ENCODE measurements at regions not wholly inside any gene's neighbourhood (a gene's known extent, or its start where the extent isn't known, plus 50 kb on each side); places are given as distances from the start of the nearest gene placed in this dataset.

DNA sequence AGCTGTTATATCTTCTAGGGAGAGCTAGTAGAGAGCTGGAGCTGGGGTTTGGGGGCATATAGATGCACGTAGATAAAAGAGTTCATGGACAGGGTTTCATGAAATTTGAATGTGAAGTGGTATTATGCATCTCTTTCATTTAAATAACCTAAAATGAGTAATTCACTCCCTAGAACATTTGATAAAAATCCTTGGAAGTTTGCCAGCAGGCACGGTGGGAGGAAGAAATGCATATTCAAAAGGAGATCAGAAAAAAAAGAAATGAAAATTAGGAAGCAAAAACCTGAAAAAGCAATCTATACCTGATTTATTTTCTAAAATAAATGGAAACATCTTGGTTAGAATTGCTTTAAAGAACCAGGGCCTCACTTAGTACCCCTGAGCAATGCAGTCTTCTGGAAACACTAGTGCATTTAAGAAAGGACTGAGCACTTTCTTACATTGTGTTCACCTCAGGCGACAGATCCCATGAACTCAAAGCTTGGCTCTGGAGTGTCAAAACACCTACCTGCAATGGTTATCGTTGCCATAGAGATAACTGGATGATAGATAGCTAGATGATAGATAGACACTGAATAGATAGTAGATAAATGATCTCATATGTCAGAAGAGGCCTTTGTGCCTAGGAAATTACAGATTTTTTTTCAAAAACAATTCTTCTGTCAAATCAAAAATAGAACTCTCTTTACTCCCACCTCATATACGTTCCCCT, 458.6 kb upstream of the THRB start:
- Histone ChIP-seq H4K5ac (ENCODE audit: insufficient read length, low read depth, low read length) (no peak overlapping the region), H2BK5ac (ENCODE audit: low read depth, low read length) (no peak overlapping the region), H2BK120ac (replicated peaks; ENCODE audit: low read depth, low read length) (no peak overlapping the region), H3K79me1 (ENCODE audit: low read depth, low read length) (no peaks in the 10 kb centered on the region), H4K20me1 (replicated peaks in 1 of 2; ENCODE audit: control insufficient read depth in 1 of 2, insufficient read depth in 2 of 2, low read length in 2 of 2) (peaks cover 0 to 6% of the 10 kb centered on the region in 2 experiments), H3K4me1 (replicated peaks in 1 of 4; ENCODE audit: control insufficient read depth in 3 of 4, insufficient read depth in 4 of 4, low read length in 3 of 4) (no peaks in the 10 kb centered on the region; a peak in 2 of 7 replicates), H3K14ac (ENCODE audit: insufficient read length) (no peak overlapping the region), H3K27me3 (replicated peaks in 1 of 4; ENCODE audit: control insufficient read depth in 3 of 4, extremely low read depth in 1 of 4, insufficient read depth in 3 of 4, low read length in 3 of 4) (peaks cover 63 to 99% (median 81%) of the 10 kb centered on the region in 4 experiments), H4K8ac (ENCODE audit: extremely low read depth, insufficient read depth, low read length) (no peak overlapping the region), H3K4me2 (ENCODE audit: insufficient read depth in 1 of 2, low read depth in 2 of 2, low read length in 2 of 2) (no peak overlapping the region), H2BK20ac (ENCODE audit: low read length) (no peak overlapping the region), H3K79me2 (ENCODE audit: control insufficient read depth in 1 of 2, insufficient read depth in 2 of 2, low read length in 2 of 2) (no peaks in the 10 kb centered on the region), H4K91ac (replicated peaks; ENCODE audit: insufficient read length, low read length) (no peak overlapping the region), H3K56ac (replicated peaks; ENCODE audit: insufficient read length, low read depth, low read length) (no peak overlapping the region), H3K9ac (replicated peaks in 1 of 4; ENCODE audit: extremely low read depth in 1 of 4, low read depth in 3 of 4, low read length in 3 of 4) (no peak overlapping the region), H2BK12ac (ENCODE audit: low read depth, low read length) (no peak overlapping the region), H3K4me3 (ENCODE audit: extremely low read depth in 1 of 4, insufficient read depth in 2 of 4, low read depth in 3 of 4, low read length in 4 of 4) (no peak overlapping the region), H2AK5ac (ENCODE audit: low read depth, low read length) (no peak overlapping the region), H3K23ac (ENCODE audit: insufficient read length) (no peak overlapping the region), H2BK15ac (ENCODE audit: low read length) (no peak overlapping the region), H3K27ac (ENCODE audit: low read depth, low read length) (no peak overlapping the region), H3K4ac (replicated peaks; ENCODE audit: insufficient read length, low read depth, low read length) (no peak overlapping the region), H3K36me3 (ENCODE audit: control insufficient read depth in 2 of 4, insufficient read depth in 4 of 4, low read length in 3 of 4) (no peaks in the 10 kb centered on the region), H3K23me2 (ENCODE audit: low read depth, low read length) (no peaks in the 10 kb centered on the region), H3K18ac (ENCODE audit: extremely low read depth, low read length) (no peak overlapping the region), H3K9me3 (ENCODE audit: insufficient read depth in 2 of 2, low read depth in 1 of 2, low read length in 1 of 2) (no peaks in the 10 kb centered on the region), H2AFZ (ENCODE audit: low read length) (no peak overlapping the region)
- 66 to 100% methylated on average over 1 to 5 of the region's 5 CpGs for whole genome bisulfite sequencing, 2 experiments (ENCODE audit: extremely low coverage in 1 of 2, insufficient coverage in 1 of 2, insufficient read length in 1 of 2, insufficient replicate concordance in 2 of 2, low coverage in 1 of 2, low lambda C conversion rate in 2 of 2, missing lambda C conversion rate in 1 of 2)
- CTCF ChIA-PET (ENCODE audit: partially characterized antibody), result interaction anchor here (1.7 to 2.2 kb wide), 2 partner anchors 9 to 640 kb away, joined by 5 to 8 read pairs; no protein-coding TSS in a partner anchor
- no peak for FAIRE-seq
- POLR2A ChIA-PET (ENCODE audit: partially characterized antibody), result no interaction called here
- DNase-seq (ENCODE audit: low read depth in 1 of 2, low spot score in 2 of 2), result no peak
- TF ChIP-seq SUZ12 (IDR thresholded peaks at IDR 0.05; ENCODE audit: low read length) (0 out of 2 replicates have a peak, but pooled peaks have one; percentile 15), BCL11A (IDR thresholded peaks at IDR 0.05; ENCODE audit: low read depth in 2 of 2, low read length in 2 of 2) (no peak)

All from H1 (cell line).